Stimulated activated CD8-positive, alpha-beta memory T cell treated with anti-CD3 and anti-CD28 coated beads, Interleukin-12 subunit alpha, Interleukin-12 subunit beta, amount 100 ng/mL, for 4 hours (primary cell): ENCODE measurements at regions not wholly inside any gene's neighbourhood (a gene's known extent, or its start where the extent isn't known, plus 50 kb on each side); places are given as distances from the start of the nearest gene placed in this dataset.
"Not testable (repeated sequence)": the region's sequence is repeated elsewhere in the genome, so short reads cannot be mapped to it uniquely, and the experiment has no call there.

Source experiments
- DNase-seq: peaks from one replicate; pipeline ENCODE4 v3.0.0-alpha.2; 2020; ENCODE audit warnings: low read depth

DNA sequence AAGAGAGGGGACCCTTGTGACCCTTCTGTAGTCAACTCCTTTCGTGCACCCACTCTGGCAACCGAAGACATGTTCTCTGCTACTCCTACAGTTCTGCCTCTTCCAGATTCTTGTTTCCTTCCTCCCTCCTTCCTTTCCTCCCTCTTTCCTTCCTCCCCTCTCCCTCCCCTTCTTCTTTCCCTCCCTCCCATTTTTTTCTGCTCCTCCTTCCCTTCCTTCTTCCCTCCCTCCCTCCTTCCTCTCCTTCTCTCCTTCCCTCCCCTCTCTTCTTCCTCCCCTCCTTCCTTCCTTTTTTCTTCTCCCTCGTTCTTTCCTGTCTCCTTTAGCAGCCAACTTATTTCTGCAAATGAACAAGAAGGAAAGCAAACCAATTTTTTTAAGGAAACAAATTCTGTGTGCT is 111.5 kb downstream of the NPTX2 start:
- no peak for DNase-seq

DNA sequence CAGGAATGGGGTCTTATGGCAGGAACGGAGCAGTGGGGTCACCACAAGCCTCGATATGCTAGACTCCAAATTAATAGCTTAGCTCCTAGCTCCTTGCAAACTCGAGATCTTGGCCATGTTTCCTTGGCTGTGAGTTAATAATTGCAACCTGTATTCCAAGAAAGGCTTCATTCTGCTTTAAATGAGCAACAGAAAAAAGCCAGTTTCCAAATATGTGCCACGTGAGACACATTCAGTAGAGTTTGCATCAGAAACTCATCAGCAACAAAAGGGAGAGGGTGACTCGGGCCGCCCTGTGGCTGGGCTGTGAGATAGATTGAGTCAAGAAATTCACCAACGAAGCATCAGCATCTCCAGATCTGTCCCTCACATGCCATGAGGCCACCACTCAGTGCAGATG is 112.0 kb downstream of the NPTX2 start:
- no peak for DNase-seq

DNA sequence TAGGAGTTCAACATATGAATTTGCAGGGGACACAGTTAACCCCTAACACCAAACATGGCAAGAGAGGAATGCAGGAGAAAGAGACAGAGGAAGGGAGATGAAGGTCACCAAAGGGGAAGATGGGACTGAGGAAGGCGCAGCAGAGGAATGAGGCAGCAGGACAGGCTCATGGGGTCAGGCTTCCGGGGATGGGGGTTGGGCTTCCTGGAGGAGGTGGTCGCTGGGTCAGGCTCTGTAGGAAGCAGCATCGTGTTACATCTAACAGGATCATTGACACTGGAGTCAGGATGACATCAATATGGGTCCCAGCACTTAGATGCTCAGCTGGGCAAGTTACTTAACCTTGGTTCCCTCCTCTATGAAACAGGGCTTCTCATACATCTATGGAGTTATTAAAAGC is 113.2 kb downstream of the NPTX2 start:
- DNase-seq: no peak

DNA sequence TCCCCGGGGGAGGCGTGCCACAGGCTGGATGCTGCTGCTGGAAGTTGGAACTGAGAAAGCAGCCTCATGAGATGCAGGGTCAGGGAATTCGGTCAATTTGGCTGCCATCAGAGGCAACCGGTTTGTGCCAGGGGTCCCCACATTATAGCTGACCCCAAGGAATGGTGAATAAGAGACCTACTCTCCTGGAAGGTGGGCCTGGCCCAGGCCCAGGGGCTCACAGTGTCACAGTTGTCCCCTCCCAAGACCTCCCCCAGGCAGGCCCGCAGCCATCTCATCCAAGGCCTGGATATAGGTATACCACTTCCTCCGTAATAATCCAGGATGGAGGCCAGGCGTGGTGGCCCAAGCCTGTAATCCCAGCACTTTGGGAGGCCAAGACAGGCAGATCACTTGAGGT is 114.6 kb downstream of the NPTX2 start:
- DNase-seq: no peak

DNA sequence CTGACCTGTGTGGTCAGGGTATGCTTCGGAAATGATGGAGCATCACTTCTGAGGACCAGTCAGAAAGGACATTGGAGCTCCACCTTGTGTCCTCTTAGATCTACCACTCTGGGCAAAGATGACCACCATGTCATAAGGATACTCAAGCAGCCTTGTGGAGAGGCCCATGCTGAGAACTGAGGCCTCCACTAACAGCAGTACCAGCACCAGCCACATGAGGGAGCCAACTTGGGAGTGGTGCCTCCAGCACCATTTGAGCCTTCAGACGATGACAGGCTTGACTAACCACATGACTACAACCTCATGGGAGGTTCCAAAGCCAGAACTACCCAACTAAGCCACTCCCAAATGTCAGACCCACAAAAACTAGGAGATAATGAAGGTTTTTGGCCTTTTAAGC is 116.0 kb downstream of the NPTX2 start:
- no peak for DNase-seq

DNA sequence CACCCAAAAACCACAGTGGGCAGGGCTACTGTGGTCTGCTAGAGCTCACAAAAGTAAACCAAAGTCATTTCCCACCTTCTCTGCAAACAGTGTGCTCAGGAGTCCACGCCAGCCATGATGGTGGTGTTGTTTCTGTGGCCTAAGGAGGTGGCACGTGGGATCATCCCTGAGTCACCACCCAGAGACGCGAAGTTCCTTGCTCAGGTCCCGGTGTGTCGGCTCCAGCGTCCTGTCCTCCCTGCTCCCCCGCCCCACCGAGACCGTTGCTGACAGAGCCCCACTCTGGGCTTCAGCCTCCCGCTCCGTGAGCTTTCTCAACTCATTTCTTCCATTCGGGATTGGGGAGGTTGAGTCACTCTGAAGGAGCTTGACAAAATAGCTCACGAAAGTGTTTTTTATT is 118.7 kb downstream of the NPTX2 start:
- DNase-seq: no peak

DNA sequence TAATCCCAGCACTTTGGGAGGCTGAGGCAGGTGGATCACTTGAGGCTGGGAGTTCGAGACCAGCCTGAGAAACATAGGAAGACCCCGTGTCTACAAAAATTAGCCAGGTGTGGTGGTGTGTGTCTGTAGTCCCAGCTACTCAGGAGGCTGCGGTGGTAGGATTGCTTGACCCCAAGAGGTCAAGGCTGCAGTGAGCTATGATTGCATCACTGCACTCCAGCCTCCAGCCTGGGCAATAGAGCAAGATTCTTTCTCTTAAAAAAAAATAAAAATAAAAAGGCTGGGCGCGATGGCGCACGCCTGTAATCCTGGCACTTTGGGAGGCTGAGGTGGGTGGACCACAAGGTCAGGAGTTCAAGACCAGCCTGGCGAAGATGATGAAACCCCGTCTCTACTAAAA is 119.4 kb downstream of the NPTX2 start:
- DNase-seq: not testable (repeated sequence)

DNA sequence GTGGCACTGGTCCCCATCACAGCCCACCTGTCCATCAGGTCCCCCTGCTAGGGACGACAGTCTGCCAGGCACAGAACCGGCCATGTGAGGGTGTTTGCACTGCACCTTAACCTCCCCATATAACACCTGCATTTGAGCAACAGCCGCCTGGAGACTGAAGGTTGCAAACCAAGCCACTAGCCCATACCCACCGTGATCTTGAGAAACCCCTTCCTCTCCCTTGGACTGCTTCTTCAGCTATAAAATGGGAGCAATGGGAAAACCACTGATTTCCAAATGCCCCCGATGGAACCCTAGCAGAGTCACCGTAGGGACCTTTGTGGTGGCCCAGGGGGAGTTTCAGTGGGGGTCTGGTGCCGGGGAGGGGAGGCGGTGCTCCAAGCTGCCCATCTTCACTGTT is 120.1 kb downstream of the NPTX2 start:
- no peak for DNase-seq

DNA sequence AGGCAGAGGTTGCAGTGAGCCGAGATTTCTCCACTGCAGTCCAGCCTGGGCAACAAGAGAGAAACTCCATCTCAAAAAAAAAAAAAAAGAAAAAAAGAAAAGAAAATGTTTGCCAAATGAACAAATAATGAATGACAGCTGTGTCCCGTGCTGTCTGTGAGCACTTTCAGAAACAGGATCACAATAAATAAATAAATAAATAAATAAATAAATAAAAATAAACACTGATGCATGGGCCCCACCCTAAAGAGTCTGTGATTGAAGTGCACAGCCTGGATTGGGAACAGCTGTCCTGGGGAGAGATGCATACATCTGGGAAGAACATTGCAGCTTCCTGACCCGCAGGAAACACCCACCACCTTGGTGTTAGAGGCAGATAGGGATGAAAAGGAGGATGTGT is 123.6 kb downstream of the NPTX2 start:
- DNase-seq: no peak

DNA sequence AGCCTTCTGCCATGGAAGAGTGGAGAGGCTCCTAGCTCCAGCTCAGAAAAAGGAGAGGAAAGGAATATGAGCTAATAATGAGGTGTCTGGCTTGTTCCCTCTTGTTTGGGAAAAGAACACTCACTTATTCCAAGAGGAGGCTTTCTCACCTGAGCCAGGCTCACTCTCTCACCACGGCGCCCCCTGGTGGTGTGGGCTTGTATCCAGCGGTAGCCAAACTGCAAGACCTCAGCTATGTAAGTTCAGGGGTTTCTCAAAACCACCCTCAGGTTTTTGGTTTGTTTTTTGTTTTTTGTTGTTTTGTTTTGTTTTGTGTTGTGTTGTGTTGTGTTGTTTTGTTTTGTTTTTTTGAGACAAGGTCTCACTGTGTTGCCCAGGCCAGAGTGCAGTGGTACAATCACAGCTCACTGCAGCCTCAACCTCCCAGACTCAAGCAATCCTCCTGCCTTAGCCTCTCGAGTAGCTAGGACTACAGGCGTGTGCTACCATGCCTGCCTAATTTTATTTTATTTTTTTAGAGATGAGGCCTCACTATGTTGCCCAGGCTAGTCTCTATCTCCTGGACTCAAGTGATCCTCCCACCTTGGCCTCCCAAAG is 124.0 kb downstream of the TMEM130 start:
- peak; percentile 35 for DNase-seq

DNA sequence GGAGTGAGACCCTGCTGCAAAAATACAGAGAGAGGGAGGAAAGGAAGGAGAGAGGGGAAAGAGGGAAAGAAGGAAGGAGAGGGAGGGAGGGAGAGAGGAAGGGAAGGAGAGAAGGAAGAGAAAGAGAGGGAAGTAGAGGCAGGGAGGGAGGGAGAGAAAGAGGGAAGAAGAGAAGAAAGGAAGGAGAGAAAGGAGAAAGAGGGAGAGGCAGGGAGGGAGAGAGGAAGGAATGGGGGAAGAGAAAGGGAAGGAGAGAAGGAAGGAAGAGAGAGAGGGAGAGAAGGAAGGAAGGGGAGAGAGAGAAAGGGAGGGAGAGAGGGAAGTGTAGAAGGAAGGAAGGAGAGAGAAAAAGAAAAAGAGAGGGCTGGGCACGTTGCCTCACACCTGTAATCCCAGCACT is 121.7 kb downstream of the TMEM130 start:
- no peak for DNase-seq

DNA sequence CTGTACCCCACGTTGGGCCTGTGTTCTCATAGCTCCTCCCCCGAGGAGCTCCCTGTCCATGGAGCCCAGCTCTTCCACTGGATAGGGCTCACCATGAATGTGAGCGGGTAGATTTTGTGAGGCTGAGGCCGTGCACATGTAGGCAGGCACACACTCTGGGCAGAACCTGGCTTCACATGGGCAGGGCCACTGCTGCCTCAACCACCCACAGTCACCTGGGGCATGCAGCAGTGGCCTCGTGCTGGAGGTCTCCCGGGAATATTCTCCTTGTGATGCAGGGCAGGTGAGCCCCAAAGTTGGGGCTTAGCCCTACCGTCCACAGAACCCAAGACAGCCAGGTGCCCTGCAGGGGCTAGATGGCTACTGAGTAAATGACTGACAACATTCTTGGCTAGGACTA is 116.6 kb downstream of the TMEM130 start:
- no peak for DNase-seq

DNA sequence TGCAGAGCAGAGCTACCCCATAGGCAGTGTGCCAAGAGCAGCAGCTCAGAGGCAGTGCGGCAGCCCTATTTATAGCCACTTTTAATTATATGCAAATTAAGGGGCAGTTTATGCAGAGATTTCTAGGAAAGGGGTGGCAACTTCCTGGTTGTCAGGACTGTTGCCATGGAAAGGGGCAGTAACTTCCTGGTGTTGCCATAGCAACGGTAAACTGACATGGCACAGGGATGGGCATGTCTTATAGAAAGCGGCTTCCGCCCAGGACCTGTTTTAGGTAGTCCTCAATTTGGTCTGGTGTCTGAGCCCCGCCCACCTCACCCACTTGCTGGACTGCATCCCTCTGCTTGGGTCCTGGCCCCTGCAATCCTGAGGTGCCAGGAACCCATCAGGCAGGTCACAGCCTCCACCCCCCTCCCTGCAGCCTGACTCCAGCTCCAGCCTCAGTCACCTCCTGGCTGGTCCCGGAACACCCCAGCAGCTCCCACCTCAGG is 115.8 kb downstream of the TMEM130 start:
- no peak for DNase-seq

DNA sequence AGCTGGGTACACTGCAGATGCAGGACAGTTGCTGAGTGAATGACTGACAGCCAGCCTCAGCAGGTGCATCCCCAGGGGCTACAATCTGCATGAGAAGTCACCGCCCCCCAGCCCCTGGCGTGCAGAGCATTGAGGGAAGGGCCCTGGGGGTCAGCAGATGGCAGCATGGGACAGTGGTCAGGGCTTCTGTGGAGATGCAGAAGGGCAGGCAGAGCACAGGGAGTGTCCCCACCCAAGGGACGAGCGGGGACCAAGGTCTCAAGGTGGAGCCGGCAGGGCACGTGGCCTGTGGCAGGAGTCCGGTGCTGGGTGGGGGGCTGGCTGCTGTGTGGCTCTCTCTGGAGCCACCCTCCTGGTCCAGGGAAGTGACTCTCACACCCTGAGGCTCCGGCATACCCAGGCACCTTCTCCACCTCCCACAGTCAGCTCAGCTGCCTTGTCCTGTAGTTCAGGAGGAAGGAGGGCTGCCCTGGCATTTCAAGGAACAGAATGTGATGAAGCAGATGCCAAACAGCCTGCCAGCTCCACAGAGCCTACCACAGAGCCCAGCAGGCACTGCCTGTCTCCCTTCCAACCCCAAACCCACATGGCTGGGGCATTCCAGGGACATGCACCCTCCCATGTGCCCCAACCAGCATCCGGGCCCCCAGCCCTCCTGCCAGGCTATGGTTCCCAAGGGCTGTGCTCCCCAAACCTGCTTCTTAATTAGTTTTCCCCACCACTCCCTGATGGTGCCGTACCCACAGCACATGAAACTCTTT is 114.5 kb downstream of the TMEM130 start:
- DNase-seq: no peak

DNA sequence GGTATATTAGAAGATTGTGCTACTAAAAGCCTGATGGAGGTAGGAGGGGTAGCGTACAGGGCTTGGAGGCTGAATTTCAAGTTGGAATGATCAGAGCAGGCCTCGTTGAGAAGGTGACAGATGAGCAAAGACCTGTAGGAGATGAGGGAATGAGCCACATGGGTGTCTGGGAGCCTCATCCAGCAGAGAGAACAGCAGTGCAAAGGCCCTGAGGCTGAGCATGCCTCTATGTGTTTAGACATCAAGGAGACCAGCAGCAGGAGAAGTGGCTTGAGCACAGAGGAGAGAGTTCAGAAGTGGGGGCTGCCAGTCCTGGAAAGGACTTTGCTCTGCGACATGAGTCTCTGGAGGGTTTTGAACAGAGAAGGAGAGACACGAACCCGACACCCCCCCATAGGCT is 111.7 kb downstream of the TMEM130 start:
- DNase-seq: no peak

DNA sequence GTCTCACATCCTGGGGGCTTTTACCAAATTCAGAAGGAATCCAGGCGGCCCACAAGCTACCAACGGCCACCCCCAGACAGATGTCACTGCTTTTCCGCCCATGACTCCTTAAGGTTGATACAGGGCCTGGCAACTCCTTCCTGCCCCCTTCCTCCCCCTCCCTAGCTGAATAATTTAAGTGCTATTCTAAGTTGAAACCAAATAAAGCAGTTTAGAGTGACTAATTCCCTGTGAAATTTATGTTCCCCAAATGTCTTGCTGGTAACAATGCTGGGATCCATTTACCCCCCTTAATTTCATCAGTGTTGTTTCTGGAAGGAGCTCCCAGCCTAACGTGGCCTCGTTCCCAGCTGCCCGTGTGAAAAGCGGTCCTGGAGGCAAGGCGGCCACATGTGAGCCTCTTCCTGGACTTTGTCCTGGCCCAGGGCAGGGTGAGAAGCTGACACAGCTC is 109.6 kb downstream of the TMEM130 start:
- no peak for DNase-seq

DNA sequence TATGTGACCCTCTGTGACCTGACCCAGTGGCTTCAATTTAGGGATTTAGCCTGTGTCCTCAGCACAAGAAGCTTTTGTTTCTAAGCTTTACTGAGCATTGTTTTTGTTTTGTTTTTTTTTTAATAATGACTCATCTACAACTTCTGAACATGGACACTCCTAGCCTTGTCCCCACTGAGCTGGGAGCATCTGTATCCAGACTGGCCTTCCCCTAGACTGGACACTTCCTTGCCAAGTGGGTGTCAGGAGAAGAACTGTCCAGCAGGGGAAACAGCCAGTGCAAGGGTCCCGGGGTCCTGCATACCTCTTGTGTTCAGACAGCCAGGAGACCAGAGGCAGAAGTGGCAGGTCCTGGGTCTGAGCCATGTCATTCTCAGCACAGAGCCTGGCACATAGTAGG is 108.6 kb downstream of the TMEM130 start:
- no peak for DNase-seq

DNA sequence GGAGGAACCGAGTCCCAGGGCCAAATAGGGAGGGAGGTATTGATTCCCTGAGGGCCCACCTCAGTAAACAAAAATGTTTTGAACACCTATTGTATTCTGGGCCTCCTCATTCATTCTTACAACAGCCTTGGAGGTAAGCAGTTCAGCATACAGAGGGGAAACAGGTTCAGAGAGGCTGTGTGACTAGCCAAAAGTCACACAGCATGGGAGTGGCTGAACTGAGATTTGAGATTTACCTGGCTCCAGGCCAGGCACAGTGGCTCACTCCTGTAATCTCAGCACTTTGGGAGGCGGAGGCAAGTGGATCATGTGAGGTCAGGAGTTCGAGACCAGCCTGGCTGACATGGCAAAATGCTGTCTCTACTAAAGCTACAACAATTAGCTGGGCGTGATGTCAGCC is 107.2 kb downstream of the TMEM130 start:
- no peak for DNase-seq

DNA sequence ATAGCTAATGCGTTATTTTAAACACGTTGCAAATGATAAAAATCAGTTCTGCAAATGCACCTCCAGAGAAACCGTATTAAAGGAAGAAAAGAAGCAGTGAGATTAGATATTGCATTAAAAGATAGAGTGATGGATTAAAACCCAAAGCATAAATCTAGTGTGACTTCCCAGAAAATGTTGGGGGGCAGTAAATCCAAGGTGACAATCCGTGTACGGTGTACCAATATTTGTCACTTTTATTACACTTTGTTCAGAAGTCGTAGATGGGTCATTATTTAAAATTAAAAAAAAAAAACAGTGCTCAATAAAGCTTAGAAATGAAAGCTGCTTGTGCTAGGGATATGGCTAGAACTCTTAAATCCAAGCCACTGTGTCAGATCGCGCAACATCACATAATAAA is 106.4 kb downstream of the TMEM130 start:
- no peak for DNase-seq

DNA sequence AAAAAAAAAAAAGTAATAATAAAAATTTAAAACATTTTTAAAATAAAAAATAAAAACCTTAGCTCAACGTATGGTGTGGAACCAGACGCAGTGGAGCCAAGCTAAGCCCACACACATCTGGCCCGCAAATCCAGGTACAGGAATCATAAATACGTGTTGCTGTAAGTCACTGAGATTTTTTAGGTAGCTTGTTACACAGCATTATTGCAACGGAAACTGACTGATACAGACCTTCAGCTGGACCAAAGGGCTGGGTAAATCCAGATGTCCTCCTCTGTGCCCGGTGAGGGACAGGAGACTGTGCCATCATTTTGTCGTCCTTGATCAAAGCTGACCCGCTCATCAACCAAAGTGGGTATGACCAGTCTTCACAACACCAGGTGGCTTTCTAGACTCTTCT is 104.9 kb downstream of the TMEM130 start:
- DNase-seq: no peak

DNA sequence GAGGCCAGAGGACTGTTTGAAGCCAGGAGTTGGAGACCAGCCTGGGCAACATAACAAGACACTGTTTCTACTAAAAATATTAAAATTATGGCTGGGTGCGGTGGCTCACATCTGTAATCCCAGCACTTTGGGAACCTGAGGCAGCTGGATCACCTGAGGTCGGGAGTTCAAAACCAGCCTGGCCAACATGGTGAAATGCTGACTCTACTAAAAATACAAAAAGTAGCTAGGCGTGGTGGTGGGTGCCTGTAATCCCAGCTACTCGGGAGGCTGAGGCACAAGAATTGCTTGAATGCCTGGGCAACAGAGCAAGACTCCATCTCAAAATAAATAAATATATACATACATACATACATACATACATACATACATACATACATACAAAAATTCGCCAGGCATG is 99.7 kb downstream of the TMEM130 start:
- DNase-seq: not testable (repeated sequence)

DNA sequence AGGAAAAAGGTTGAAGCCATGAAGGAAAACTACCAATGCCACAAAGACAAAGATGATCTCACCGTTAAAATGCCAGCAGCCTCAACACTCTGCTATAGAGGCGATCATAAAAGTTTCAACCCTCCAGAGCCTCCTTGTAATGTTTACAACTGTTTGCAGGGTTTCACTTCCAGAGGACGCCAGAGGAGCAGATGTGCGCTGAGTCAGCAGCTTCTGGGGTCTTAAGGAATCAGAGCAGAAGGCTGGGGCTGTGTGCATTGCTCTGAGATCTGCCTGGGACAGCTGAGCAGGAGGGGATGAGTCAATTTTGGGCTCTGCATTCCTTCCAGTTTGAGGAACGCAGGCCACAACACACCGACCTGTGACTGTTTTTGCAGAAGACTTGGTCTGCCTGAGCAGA is 98.3 kb downstream of the TMEM130 start:
- DNase-seq: no peak

DNA sequence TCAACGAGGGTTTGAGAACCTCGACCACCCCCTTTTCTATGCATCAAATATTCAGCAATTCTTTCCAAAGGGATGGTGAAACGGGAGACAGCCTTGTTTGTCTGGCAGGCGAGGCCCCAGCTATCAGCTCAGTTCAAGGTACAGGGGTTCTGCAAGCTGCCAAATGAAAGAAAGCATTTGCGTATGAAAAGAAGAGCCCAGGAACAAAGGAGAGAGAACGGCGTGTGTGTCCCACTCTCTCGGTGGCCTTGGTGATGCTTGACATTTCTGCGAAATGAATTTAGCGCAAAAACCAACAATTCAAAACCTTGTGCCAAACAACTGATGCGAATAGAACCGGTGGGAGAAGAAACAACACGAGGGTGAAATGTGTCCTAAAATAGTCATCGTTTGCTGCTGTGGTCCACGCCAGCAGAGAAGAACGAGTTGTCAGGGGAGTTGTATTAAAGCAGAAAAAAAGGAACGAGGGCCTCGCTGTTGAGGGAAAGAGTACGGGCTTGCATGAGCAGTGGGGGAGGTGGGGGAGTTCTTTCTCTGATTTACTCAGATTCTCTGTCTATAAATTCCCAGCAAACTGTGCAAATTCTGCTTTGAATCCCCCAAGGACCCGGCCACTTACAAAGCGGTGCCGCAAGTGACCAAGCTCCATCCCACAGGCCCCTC is 97.7 kb downstream of the TMEM130 start:
- no peak for DNase-seq
